GM12891 (cell line): ENCODE measurements at regions not wholly inside any gene's neighbourhood (a gene's known extent, or its start where the extent isn't known, plus 50 kb on each side); places are given as distances from the start of the nearest gene placed in this dataset.

Source experiments
- POLR2AphosphoS5 ChIP-seq: IDR thresholded peaks from 2 replicates; pipeline ENCODE4 v1.6.1; 2011; ENCODE audit warnings: low read depth, low read length, control low read depth
- SPI1 ChIP-seq: IDR thresholded peaks from 2 replicates; pipeline ENCODE4 v1.6.1; 2011; ENCODE audit warnings: low read depth, low read length, control low read depth

DNA sequence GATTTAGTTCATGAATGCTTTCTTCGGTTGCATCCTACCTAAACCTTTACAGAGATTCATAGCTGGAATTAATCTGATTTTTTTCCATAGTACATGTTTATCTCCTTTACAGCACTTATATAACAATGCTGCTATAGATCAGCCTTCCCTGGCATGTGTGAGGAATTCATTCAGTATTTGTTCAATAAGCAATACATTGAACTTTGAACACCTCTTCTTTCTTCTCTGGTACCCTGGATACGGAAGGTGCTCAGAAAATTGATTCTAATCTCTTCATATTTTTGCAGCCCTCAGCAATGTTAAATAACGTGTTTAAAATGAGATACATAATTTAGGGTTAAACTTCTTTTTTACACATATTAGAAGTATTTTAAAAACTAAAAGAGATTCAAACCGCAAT is 467.4 kb downstream of the TRIML1 start:
- no peak for TF ChIP-seq POLR2AphosphoS5
- TF ChIP-seq SPI1 = no peak
